Adrenal gland (tissue), 9 donors: ENCODE measurements at regions not wholly inside any gene's neighbourhood (a gene's known extent, or its start where the extent isn't known, plus 50 kb on each side); places are given as distances from the start of the nearest gene placed in this dataset.

Source experiments
- DNase-seq, 7 donors: peaks; one replicate each; pipeline ENCODE4 v3.0.0-alpha.2; 2019 to 2020
- H3K27ac ChIP-seq, 5 donors: fragments of 200-600 bp; sonication (generic) in 4 of 5; 1 replicate in 3 of 5; 2 replicates in 2 of 5; pipeline versions ENCODE4 v1.5.1 to v1.8.0; 2016 to 2020; ENCODE audit warnings: mild to moderate bottlenecking in 1 of 5
- H3K27me3 ChIP-seq: fragments of 200-600 bp; 2 replicates; pipeline ENCODE4 v1.8.0; 2021
- H3K36me3 ChIP-seq, 2 donors: fragments of 200-600 bp; replicated peaks in 1 of 2; 1 replicate in 1 of 2; 2 replicates in 1 of 2; pipeline versions ENCODE4 v1.5.1 to v1.8.0; 2018 to 2022
- H3K4me1 ChIP-seq, 2 donors: fragments of 200-600 bp; replicated peaks in 1 of 2; 1 replicate in 1 of 2; 2 replicates in 1 of 2; pipeline versions ENCODE4 v1.5.1 to v1.8.0; 2018 to 2021
- H3K4me3 ChIP-seq, 4 donors: fragments of 200-600 bp; sonication (generic) in 3 of 4; one replicate each; pipeline ENCODE4 v1.5.1; 2016 to 2018
- H3K9me3 ChIP-seq, 3 donors: fragments of 200-600 bp; sonication (generic) in 1 of 3; replicated peaks in 1 of 3; 1 replicate in 2 of 3; 2 replicates in 1 of 3; pipeline versions ENCODE4 v1.5.1 to v1.8.0; 2016 to 2021
- CTCF ChIP-seq, 6 experiments: fragments of 450-650 bp in 4 of 6; fragments of 200-600 bp in 2 of 6; sonication (generic) in 1 of 6; IDR thresholded peaks; 1 replicate in 5 of 6; 2 replicates in 1 of 6; pipeline versions ENCODE4 v1.5.1 to v1.8.0; 2016 to 2021; ENCODE audit warnings: antibody characterized with exemption in 6 of 6, mild to moderate bottlenecking in 2 of 6, moderate library complexity in 1 of 6
- POLR2A ChIP-seq, 2 donors: fragments of 450-650 bp; IDR thresholded peaks; one replicate each; pipeline ENCODE4 v1.6.1; 2017; ENCODE audit warnings: antibody characterized with exemption in 2 of 2, mild to moderate bottlenecking in 2 of 2, moderate library complexity in 1 of 2
- WGBS, 4 donors: extraction: QIAGEN DNeasy Blood & Tissue Kit in 2 of 4; methylation state at CpG; one replicate each; pipeline versions ENCODE4 v1.1.5 to v1.1.7; 2013 to 2017; 5-methylcytosine and 5-hydroxymethylcytosine counted together
- intact Hi-C, 2 donors: fragments of 100-400 bp; cut with DNase I; formaldehyde crosslinking; loops; one replicate each; pipeline versions ENCODE4 v1.14.1 to v1.15.0; 2022 to 2023
- donor health status: healthy with polysubstance abuse.
- donor health status: Bipolar disorder and iron deficiency.
- donor health status: DM: yes; HTN: yes; CAD: no.
- donor health status: DM: no; HTN: no; CAD: no.
- donor health status: DM: no; HTN: no; CAD: no.

- intact Hi-C loops, result no loop called here
- WGBS, 4 donors, result 95 to 96% (median 96%) methylated on average over 4 of the region's 4 CpGs
- TF ChIP-seq CTCF (IDR thresholded peaks at IDR 0.05) (no peak), POLR2A (IDR thresholded peaks at IDR 0.05) (no peak)
- no peaks in the 10 kb centered on the region for H3K27me3 ChIP-seq
- no peak overlapping the region for H3K4me3 ChIP-seq
- H3K4me1 ChIP-seq, result peaks cover 5 to 12% of the 10 kb centered on the region in 2 donors
- H3K36me3 ChIP-seq, result no peaks in the 10 kb centered on the region
- no peaks in the 10 kb centered on the region for H3K9me3 ChIP-seq
- no peak overlapping the region for H3K27ac ChIP-seq
- no peak for DNase-seq
Measured at GRCh38 chr13:33514362-33514761, 228.8 kb upstream of the STARD13 start.

- Histone ChIP-seq H3K4me3 (no peak overlapping the region), H3K36me3 (no peaks in the 10 kb centered on the region), H3K27me3 (no peaks in the 10 kb centered on the region), H3K4me1 (peaks cover 2 to 6% of the 10 kb centered on the region in 2 donors), H3K9me3 (no peaks in the 10 kb centered on the region), H3K27ac (no peak overlapping the region)
- 85 to 93% (median 90%) methylated on average over 3 of the region's 3 CpGs for WGBS, 4 donors
- intact Hi-C loops, result no loop called here
- DNase-seq, result no peak
- no peak for TF ChIP-seq POLR2A (IDR thresholded peaks at IDR 0.05)
- no peak for TF ChIP-seq CTCF (IDR thresholded peaks at IDR 0.05)
Measured at GRCh38 chr13:33515146-33515545, 229.6 kb upstream of the STARD13 start.

- Histone ChIP-seq H3K27ac (no peak overlapping the region), H3K4me3 (no peak overlapping the region), H3K9me3 (no peaks in the 10 kb centered on the region), H3K36me3 (no peaks in the 10 kb centered on the region), H3K27me3 (no peaks in the 10 kb centered on the region), H3K4me1 (no peaks in the 10 kb centered on the region)
- DNase-seq, result no peak
- no peak for TF ChIP-seq POLR2A (IDR thresholded peaks at IDR 0.05)
- TF ChIP-seq CTCF (IDR thresholded peaks at IDR 0.05), result no peak
- intact Hi-C loops, result no loop called here
- 80 to 86% (median 84%) methylated on average over 2 of the region's 2 CpGs for WGBS, 4 donors
Measured at GRCh38 chr13:33518452-33518851, 232.9 kb upstream of the STARD13 start.

- Histone ChIP-seq H3K36me3 (no peaks in the 10 kb centered on the region), H3K9me3 (no peaks in the 10 kb centered on the region), H3K4me1 (no peaks in the 10 kb centered on the region), H3K27me3 (no peaks in the 10 kb centered on the region), H3K4me3 (no peak overlapping the region), H3K27ac (no peak overlapping the region)
- no peak for DNase-seq
- TF ChIP-seq POLR2A (IDR thresholded peaks at IDR 0.05), result no peak
- no peak for TF ChIP-seq CTCF (IDR thresholded peaks at IDR 0.05)
- WGBS, 4 donors, result 74 to 80% (median 76%) methylated on average over 8 of the region's 8 CpGs
- intact Hi-C loops, result no loop called here
Measured at GRCh38 chr13:33519561-33520467, 234.3 kb upstream of the STARD13 start.
